ENCODE measurements at regions not wholly inside any gene's neighbourhood (a gene's known extent, or its start where the extent isn't known, plus 50 kb on each side); places are given as distances from the start of the nearest gene placed in this dataset.

GRCh38 chr15:25944386-25944785 lies 81.3 kb upstream of the ATP10A start:
- H3K27me3 ChIP-seq (replicated peaks; ENCODE audit: insufficient read depth) = no peaks in the 10 kb centered on the region
- H3K36me3 ChIP-seq = no peaks in the 10 kb centered on the region
- no peak overlapping the region for H3K27ac ChIP-seq
- no peaks in the 10 kb centered on the region for H3K9me3 ChIP-seq
- no peak for ATAC-seq (ENCODE audit: insufficient number of reproducible peaks, low FRiP score, low read depth)
- DNase-seq (ENCODE audit: low spot score) = no peak
- no peak overlapping the region for H3K4me3 ChIP-seq
- TF ChIP-seq, protein P1, sequence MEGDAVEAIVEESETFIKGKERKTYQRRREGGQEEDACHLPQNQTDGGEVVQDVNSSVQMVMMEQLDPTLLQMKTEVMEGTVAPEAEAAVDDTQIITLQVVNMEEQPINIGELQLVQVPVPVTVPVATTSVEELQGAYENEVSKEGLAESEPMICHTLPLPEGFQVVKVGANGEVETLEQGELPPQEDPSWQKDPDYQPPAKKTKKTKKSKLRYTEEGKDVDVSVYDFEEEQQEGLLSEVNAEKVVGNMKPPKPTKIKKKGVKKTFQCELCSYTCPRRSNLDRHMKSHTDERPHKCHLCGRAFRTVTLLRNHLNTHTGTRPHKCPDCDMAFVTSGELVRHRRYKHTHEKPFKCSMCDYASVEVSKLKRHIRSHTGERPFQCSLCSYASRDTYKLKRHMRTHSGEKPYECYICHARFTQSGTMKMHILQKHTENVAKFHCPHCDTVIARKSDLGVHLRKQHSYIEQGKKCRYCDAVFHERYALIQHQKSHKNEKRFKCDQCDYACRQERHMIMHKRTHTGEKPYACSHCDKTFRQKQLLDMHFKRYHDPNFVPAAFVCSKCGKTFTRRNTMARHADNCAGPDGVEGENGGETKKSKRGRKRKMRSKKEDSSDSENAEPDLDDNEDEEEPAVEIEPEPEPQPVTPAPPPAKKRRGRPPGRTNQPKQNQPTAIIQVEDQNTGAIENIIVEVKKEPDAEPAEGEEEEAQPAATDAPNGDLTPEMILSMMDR (IDR thresholded peaks at IDR 0.05) = no peak
- H3K4me1 ChIP-seq (ENCODE audit: control insufficient read depth in 1 of 2, low read depth in 2 of 2) = no peaks in the 10 kb centered on the region

- TF ChIP-seq, protein P1 (IDR thresholded peaks at IDR 0.05) = no peak
- H3K27ac ChIP-seq = no peak overlapping the region
- no peak overlapping the region for H3K4me3 ChIP-seq
- H3K9me3 ChIP-seq = no peaks in the 10 kb centered on the region
- DNase-seq (ENCODE audit: low spot score) (no peak), ATAC-seq (ENCODE audit: insufficient number of reproducible peaks, low FRiP score, low read depth) (no peak)
- H3K36me3 ChIP-seq = no peaks in the 10 kb centered on the region
- H3K4me1 ChIP-seq (ENCODE audit: control insufficient read depth in 1 of 2, low read depth in 2 of 2) = no peaks in the 10 kb centered on the region
- no peaks in the 10 kb centered on the region for H3K27me3 ChIP-seq (replicated peaks; ENCODE audit: insufficient read depth)
Observed at GRCh38 chr15:25943831-25944230, 80.7 kb upstream of the ATP10A start.

DNA sequence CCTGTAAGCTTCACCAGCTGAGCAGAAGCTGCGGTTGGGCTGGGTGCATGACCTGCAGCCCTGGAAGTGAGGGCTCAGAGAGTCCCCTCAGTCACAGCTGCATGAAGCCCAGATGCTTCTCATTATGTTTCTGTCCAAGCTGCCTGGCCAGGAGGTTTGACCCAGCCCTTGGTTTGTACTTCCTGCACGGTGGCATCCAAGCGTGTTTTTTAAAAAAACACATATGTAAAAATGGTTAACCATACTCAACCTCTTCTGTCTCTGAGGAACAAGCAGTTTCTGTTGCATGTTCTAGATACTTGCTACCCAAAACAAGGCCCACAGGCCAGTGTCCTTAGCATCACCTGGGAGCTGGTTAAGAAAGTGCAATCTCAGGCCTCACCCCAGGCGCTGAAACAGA lies 76.0 kb upstream of the ATP10A start:
- Histone ChIP-seq H3K36me3 (no peaks in the 10 kb centered on the region), H3K4me1 (ENCODE audit: control insufficient read depth in 1 of 2, low read depth in 2 of 2) (peaks cover 3% of the 10 kb centered on the region in 2 donors), H3K4me3 (no peak overlapping the region), H3K27ac (no peak overlapping the region), H3K9me3 (no peaks in the 10 kb centered on the region), H3K27me3 (replicated peaks; ENCODE audit: insufficient read depth) (no peaks in the 10 kb centered on the region)
- DNase-seq (ENCODE audit: low spot score) (no peak), ATAC-seq (ENCODE audit: insufficient number of reproducible peaks, low FRiP score, low read depth) (no peak)
- TF ChIP-seq, protein P1 (IDR thresholded peaks at IDR 0.05) = no peak

GRCh38 chr15:25937796-25938195 lies 74.7 kb upstream of the ATP10A start:
- Histone ChIP-seq H3K4me3 (no peak overlapping the region), H3K36me3 (no peaks in the 10 kb centered on the region), H3K9me3 (no peaks in the 10 kb centered on the region), H3K4me1 (ENCODE audit: control insufficient read depth in 1 of 2, low read depth in 2 of 2) (peaks cover 3 to 16% of the 10 kb centered on the region in 2 donors), H3K27me3 (replicated peaks; ENCODE audit: insufficient read depth) (no peaks in the 10 kb centered on the region), H3K27ac (no peak overlapping the region)
- TF ChIP-seq, protein P1 (IDR thresholded peaks at IDR 0.05) = no peak
- ATAC-seq (ENCODE audit: insufficient number of reproducible peaks, low FRiP score, low read depth) (no peak), DNase-seq (ENCODE audit: low spot score) (no peak)

DNA sequence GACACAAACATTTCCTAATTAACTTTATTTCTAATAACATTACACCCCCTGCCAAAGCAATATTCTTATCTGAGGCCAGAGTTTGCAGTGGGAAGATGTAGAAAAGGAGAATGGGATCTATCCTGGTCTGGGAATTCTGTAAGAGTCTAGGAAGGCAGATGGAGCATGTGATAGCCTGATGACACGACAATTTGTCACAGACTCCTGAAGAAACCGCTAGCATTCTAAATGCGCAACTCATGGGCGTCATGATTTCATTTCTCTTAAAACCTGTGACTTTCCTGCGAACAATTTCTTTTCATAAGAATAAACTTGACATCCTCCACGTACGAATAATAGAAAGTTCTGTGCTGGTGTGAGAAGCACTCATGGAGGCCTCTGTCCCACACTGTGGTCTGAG lies 72.9 kb upstream of the ATP10A start:
- TF ChIP-seq, protein P1 (IDR thresholded peaks at IDR 0.05) = no peak
- DNase-seq (ENCODE audit: low spot score) (no peak), ATAC-seq (ENCODE audit: insufficient number of reproducible peaks, low FRiP score, low read depth) (no peak)
- H3K4me1 ChIP-seq (ENCODE audit: control insufficient read depth in 1 of 2, low read depth in 2 of 2) = peaks cover 3 to 18% of the 10 kb centered on the region in 2 donors
- no peak overlapping the region for H3K27ac ChIP-seq
- no peaks in the 10 kb centered on the region for H3K9me3 ChIP-seq
- no peak overlapping the region for H3K4me3 ChIP-seq
- no peaks in the 10 kb centered on the region for H3K27me3 ChIP-seq (replicated peaks; ENCODE audit: insufficient read depth)
- H3K36me3 ChIP-seq = no peaks in the 10 kb centered on the region

All from thoracic aorta (tissue), 2 donors.